ENCODE measurements at regions not wholly inside any gene's neighbourhood (a gene's known extent, or its start where the extent isn't known, plus 50 kb on each side); places are given as distances from the start of the nearest gene placed in this dataset.

- no peak for TF ChIP-seq CTCF (IDR thresholded peaks at IDR 0.05; ENCODE audit: unreplicated experiment)
- Mint-ChIP-seq H3K4me3 (ENCODE audit: low read depth) (no peak overlapping the region), H3K4me1 (ENCODE audit: low read depth) (no peaks in the 10 kb centered on the region), H3K36me3 (ENCODE audit: insufficient read depth) (no peaks in the 10 kb centered on the region), H3K27me3 (no peaks in the 10 kb centered on the region), H3K9me3 (ENCODE audit: low read depth) (no peaks in the 10 kb centered on the region), H3K27ac (no peak overlapping the region)
- no peak for DNase-seq (ENCODE audit: low spot score, unreplicated experiment)
Measured at GRCh38 chr3:98999675-99000074, 98.2 kb upstream of the DCBLD2 start.

- H3K9me3 Mint-ChIP-seq (ENCODE audit: low read depth), result no peaks in the 10 kb centered on the region
- peak; percentile 69 for TF ChIP-seq CTCF (IDR thresholded peaks at IDR 0.05; ENCODE audit: unreplicated experiment)
- no peaks in the 10 kb centered on the region for H3K36me3 Mint-ChIP-seq (ENCODE audit: insufficient read depth)
- no peak overlapping the region for H3K27ac Mint-ChIP-seq
- H3K4me1 Mint-ChIP-seq (ENCODE audit: low read depth), result no peaks in the 10 kb centered on the region
- DNase-seq (ENCODE audit: low spot score, unreplicated experiment), result no peak
- no peaks in the 10 kb centered on the region for H3K27me3 Mint-ChIP-seq
- no peak overlapping the region for H3K4me3 Mint-ChIP-seq (ENCODE audit: low read depth)
Measured at GRCh38 chr3:98994128-98994762, 92.8 kb upstream of the DCBLD2 start.

GRCh38 chr3:98991393-98991792, 89.9 kb upstream of the DCBLD2 start:
- DNase-seq (ENCODE audit: low spot score, unreplicated experiment), result no peak
- Mint-ChIP-seq H3K36me3 (ENCODE audit: insufficient read depth) (no peaks in the 10 kb centered on the region), H3K4me3 (ENCODE audit: low read depth) (no peak overlapping the region), H3K4me1 (ENCODE audit: low read depth) (no peaks in the 10 kb centered on the region), H3K9me3 (ENCODE audit: low read depth) (no peaks in the 10 kb centered on the region), H3K27ac (no peak overlapping the region), H3K27me3 (no peaks in the 10 kb centered on the region)
- no peak for TF ChIP-seq CTCF (IDR thresholded peaks at IDR 0.05; ENCODE audit: unreplicated experiment)

- TF ChIP-seq CTCF (IDR thresholded peaks at IDR 0.05; ENCODE audit: unreplicated experiment), result no peak
- DNase-seq (ENCODE audit: low spot score, unreplicated experiment), result no peak
- H3K4me3 Mint-ChIP-seq (ENCODE audit: low read depth), result no peak overlapping the region
- no peaks in the 10 kb centered on the region for H3K27me3 Mint-ChIP-seq
- H3K9me3 Mint-ChIP-seq (ENCODE audit: low read depth), result no peaks in the 10 kb centered on the region
- H3K4me1 Mint-ChIP-seq (ENCODE audit: low read depth), result peaks cover 7% of the 10 kb centered on the region
- H3K36me3 Mint-ChIP-seq (ENCODE audit: insufficient read depth), result no peaks in the 10 kb centered on the region
- no peak overlapping the region for H3K27ac Mint-ChIP-seq
Measured at GRCh38 chr3:98990657-98991056, 89.2 kb upstream of the DCBLD2 start.

GRCh38 chr3:98986073-98986472, 84.6 kb upstream of the DCBLD2 start:
- no peak overlapping the region for H3K4me3 Mint-ChIP-seq (ENCODE audit: low read depth)
- peak; percentile 9 for DNase-seq (ENCODE audit: low spot score, unreplicated experiment)
- H3K27ac Mint-ChIP-seq, result peak overlapping the region; percentile 94
- H3K4me1 Mint-ChIP-seq (ENCODE audit: low read depth), result peaks cover 11% of the 10 kb centered on the region
- H3K9me3 Mint-ChIP-seq (ENCODE audit: low read depth), result no peaks in the 10 kb centered on the region
- TF ChIP-seq CTCF (IDR thresholded peaks at IDR 0.05; ENCODE audit: unreplicated experiment), result no peak
- no peaks in the 10 kb centered on the region for H3K36me3 Mint-ChIP-seq (ENCODE audit: insufficient read depth)
- H3K27me3 Mint-ChIP-seq, result no peaks in the 10 kb centered on the region

All from progenitor cell of endocrine pancreas (in vitro differentiated cells).